Smooth muscle cell (in vitro differentiated cells): ENCODE measurements at regions not wholly inside any gene's neighbourhood (a gene's known extent, or its start where the extent isn't known, plus 50 kb on each side); places are given as distances from the start of the nearest gene placed in this dataset.

ENCODE experiments used
- DNase-seq: peaks from one replicate; lab custom pipeline; 2025; ENCODE audit not compliant: unreplicated experiment; lab: John Stamatoyannopoulos, UW
- H2AFZ ChIP-seq: fragments of 200-600 bp; sonication (generic); 2 replicates; pipeline ENCODE4 v1.6.0; 2016; ENCODE audit warnings: antibody characterized with exemption, low read depth, mild to moderate bottlenecking
- H3F3A ChIP-seq: fragments of 200-600 bp; sonication (generic); 2 replicates; pipeline ENCODE4 v1.6.0; 2017; ENCODE audit warnings: antibody characterized with exemption, low read depth
- H3K27ac ChIP-seq: fragments of 200-600 bp; sonication (generic); 2 replicates; pipeline ENCODE4 v1.5.1; 2016; ENCODE audit warnings: low read depth, mild to moderate bottlenecking
- H3K27me3 ChIP-seq: fragments of 200-600 bp; sonication (generic); 2 replicates; pipeline ENCODE4 v1.6.1; 2016; ENCODE audit warnings: low read depth, mild to moderate bottlenecking
- H3K36me3 ChIP-seq: fragments of 200-600 bp; sonication (generic); 2 replicates; pipeline ENCODE4 v1.5.1; 2016; ENCODE audit warnings: low read depth
- H3K4me1 ChIP-seq: fragments of 200-600 bp; sonication (generic); 2 replicates; pipeline ENCODE4 v1.5.1; 2016; ENCODE audit warnings: low read depth
- H3K4me2 ChIP-seq: fragments of 200-600 bp; sonication (generic); 2 replicates; pipeline ENCODE4 v1.6.0; 2016; ENCODE audit warnings: mild to moderate bottlenecking
- H3K4me3 ChIP-seq: fragments of 200-600 bp; sonication (generic); 2 replicates; pipeline ENCODE4 v1.5.1; 2016; ENCODE audit warnings: mild to moderate bottlenecking
- H3K79me2 ChIP-seq: fragments of 200-600 bp; sonication (generic); 2 replicates; pipeline ENCODE4 v1.6.0; 2016; ENCODE audit warnings: low read depth, mild to moderate bottlenecking
- H3K9ac ChIP-seq: fragments of 200-600 bp; sonication (generic); 2 replicates; pipeline ENCODE4 v1.6.0; 2016; ENCODE audit warnings: low read depth
- H3K9me3 ChIP-seq: fragments of 200-600 bp; sonication (generic); replicated peaks from 2 replicates; pipeline ENCODE4 v1.5.1; 2016; ENCODE audit warnings: low read depth
- H4K20me1 ChIP-seq: fragments of 200-600 bp; sonication (generic); 2 replicates; pipeline ENCODE4 v1.6.0; 2016; ENCODE audit warnings: low read depth
- WGBS: methylation state at CpG from one replicate; pipeline ENCODE4 v1.1.7; 2016; ENCODE audit warnings: low lambda C conversion rate; 5-methylcytosine and 5-hydroxymethylcytosine counted together
- TF ChIP-seq, protein P1 (sequence below): fragments of 200-600 bp; sonication (generic); IDR thresholded peaks from 2 replicates; pipeline ENCODE4 v1.5.1; 2017; ENCODE audit warnings: borderline replicate concordance, mild to moderate bottlenecking, antibody characterized with exemption; ENCODE audit not compliant: insufficient read depth, poor library complexity, severe bottlenecking

DNA sequence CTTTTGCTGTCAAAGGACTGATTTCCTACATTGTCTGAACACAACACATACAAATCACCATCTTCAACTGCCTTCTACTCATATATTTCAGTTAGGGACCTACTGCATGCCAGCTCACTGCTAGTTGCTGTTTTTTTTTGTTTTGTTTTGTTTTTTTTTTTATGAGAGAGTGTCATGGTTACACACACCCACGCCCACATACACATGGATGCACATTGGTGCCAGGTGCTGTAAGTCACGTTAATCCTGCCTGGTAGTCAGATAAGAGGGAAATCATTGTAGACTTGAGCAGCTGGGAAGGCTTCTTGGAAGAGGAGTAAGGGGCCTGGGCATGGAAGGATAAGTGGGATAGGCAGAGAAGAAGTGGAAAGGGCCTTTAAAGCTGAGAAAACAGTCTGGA lies 209.9 kb downstream of the TDRD15 start:
- TF ChIP-seq, protein P1, sequence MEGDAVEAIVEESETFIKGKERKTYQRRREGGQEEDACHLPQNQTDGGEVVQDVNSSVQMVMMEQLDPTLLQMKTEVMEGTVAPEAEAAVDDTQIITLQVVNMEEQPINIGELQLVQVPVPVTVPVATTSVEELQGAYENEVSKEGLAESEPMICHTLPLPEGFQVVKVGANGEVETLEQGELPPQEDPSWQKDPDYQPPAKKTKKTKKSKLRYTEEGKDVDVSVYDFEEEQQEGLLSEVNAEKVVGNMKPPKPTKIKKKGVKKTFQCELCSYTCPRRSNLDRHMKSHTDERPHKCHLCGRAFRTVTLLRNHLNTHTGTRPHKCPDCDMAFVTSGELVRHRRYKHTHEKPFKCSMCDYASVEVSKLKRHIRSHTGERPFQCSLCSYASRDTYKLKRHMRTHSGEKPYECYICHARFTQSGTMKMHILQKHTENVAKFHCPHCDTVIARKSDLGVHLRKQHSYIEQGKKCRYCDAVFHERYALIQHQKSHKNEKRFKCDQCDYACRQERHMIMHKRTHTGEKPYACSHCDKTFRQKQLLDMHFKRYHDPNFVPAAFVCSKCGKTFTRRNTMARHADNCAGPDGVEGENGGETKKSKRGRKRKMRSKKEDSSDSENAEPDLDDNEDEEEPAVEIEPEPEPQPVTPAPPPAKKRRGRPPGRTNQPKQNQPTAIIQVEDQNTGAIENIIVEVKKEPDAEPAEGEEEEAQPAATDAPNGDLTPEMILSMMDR, result no peak
- no peak overlapping the region for H3K4me3 ChIP-seq
- H3F3A ChIP-seq, result no peaks in the 10 kb centered on the region
- no peak for DNase-seq
- H3K9me3 ChIP-seq, result no peaks in the 10 kb centered on the region
- H3K36me3 ChIP-seq, result no peaks in the 10 kb centered on the region
- no peak overlapping the region for H2AFZ ChIP-seq
- H3K4me1 ChIP-seq, result no peaks in the 10 kb centered on the region
- H3K9ac ChIP-seq, result no peak overlapping the region
- H3K27ac ChIP-seq, result no peak overlapping the region
- H3K79me2 ChIP-seq, result no peaks in the 10 kb centered on the region
- no peaks in the 10 kb centered on the region for H3K27me3 ChIP-seq
- H4K20me1 ChIP-seq, result no peaks in the 10 kb centered on the region
- H3K4me2 ChIP-seq, result no peak overlapping the region
- WGBS, result 86% methylated on average over 2 of the region's 2 CpGs

DNA sequence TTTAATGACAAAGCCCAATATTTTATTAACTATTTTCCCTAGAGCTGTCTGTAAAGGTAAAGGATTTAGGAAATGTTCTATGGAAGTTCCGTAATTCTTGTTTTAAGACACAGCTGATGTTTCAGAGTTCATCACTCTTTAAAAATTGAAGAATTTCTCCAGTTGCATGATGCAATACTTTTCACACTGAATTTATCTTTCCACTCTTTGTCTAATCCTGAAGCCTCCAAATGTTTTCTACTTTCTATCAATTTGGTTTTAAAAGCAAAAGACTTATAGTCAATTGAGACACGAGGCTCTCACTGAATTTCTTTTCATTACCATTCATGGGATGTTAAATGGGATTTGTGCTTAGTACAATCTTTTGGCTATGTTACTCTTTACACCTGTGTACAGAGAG lies 223.2 kb downstream of the TDRD15 start:
- DNase-seq, result no peak
- Histone ChIP-seq H3F3A (no peaks in the 10 kb centered on the region), H3K36me3 (no peaks in the 10 kb centered on the region), H3K4me1 (no peaks in the 10 kb centered on the region), H3K9ac (no peak overlapping the region), H3K27ac (no peak overlapping the region), H3K27me3 (no peaks in the 10 kb centered on the region), H3K79me2 (no peaks in the 10 kb centered on the region), H4K20me1 (no peaks in the 10 kb centered on the region), H3K4me2 (no peak overlapping the region), H2AFZ (no peak overlapping the region), H3K9me3 (no peaks in the 10 kb centered on the region), H3K4me3 (no peak overlapping the region)
- TF ChIP-seq, protein P1, result no peak
- WGBS, result 94% methylated on average over 2 of the region's 2 CpGs

DNA sequence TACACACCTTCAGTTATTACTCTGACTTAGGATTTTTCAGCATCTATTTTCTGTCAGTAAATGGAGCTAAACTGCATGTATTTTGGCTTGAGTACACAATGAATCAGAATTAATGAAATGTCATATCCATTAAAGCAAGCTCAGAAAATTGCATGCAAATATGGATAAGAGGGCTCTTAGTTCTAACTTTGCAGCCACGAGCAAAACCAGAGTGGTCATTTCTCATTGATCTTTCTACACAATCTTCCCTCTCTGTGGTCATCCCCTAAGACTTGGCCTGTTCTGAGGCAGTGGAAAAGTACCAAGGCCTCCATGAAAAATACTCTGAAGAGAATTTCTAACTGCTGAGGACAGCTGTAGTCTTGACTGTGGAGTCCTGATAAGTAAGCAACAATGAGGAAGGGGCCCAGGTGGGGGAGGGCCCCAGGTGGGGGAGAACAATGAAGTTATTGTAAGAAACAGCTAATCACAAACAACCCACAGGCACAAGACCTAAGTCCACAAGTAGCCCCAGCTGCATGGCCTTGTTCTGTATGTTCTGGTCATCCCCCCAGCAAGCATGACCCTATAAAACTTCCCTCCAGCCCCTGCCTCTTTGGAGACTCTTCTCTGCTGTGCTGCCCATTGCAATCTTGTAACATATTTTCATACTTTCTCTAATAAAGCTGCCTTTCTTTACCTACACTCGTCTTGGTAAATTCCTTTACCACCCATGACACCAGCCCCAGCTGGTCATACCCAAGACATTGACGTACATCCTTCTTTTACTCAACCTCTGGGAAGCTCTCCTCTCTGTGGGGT lies 230.3 kb downstream of the TDRD15 start:
- no peaks in the 10 kb centered on the region for H3K9me3 ChIP-seq
- no peak overlapping the region for H3K4me3 ChIP-seq
- H2AFZ ChIP-seq, result no peak overlapping the region
- no peaks in the 10 kb centered on the region for H3K36me3 ChIP-seq
- TF ChIP-seq, protein P1, result no peak
- no peak for DNase-seq
- no peaks in the 10 kb centered on the region for H4K20me1 ChIP-seq
- no peaks in the 10 kb centered on the region for H3F3A ChIP-seq
- no peak overlapping the region for H3K4me2 ChIP-seq
- H3K9ac ChIP-seq, result no peak overlapping the region
- no peaks in the 10 kb centered on the region for H3K4me1 ChIP-seq
- H3K79me2 ChIP-seq, result no peaks in the 10 kb centered on the region
- no peaks in the 10 kb centered on the region for H3K27me3 ChIP-seq
- no peak overlapping the region for H3K27ac ChIP-seq
- 90% methylated on average over 3 of the region's 3 CpGs for WGBS

DNA sequence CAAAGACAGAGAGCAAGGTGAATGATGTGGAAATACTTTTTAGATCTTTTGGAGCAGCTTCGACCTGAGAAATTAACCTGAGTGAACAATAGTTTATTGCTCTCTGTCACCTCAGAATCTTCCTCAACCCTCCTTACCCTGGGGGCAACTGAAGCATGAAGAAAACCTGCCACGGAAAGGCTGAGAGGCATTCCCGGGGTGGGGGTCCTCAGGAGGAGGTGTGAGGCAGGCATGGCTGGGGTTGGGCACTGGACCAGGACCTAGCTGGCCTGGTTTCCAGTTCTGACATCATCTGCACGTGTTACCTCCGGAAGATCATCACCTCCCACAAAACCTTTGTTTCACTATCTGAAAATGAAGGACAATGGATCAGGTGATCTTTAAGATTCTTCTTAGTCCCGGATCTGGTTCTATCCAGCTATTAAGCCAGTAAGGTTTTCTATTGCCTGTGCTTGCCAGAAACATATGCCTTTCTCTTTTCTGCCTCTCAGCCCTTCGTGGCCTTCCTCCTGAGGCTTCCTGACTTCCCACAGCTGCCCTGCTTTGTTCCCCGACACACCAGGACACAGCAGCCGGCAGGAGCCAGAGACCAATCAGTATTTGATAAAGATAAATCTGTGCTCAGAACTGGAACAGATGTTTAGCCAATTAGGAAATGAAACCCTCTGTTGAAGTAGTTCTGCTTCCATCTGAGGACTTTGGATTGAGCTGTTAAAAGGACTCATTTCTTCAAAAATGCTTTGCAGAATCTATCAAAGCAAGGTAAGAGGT lies 232.5 kb downstream of the TDRD15 start:
- Histone ChIP-seq H3K9me3 (no peaks in the 10 kb centered on the region), H2AFZ (no peak overlapping the region), H3K79me2 (no peaks in the 10 kb centered on the region), H3K27me3 (no peaks in the 10 kb centered on the region), H3F3A (no peaks in the 10 kb centered on the region), H3K9ac (no peak overlapping the region), H3K36me3 (no peaks in the 10 kb centered on the region), H3K27ac (no peak overlapping the region), H3K4me3 (no peak overlapping the region), H3K4me2 (no peak overlapping the region), H3K4me1 (no peaks in the 10 kb centered on the region), H4K20me1 (no peaks in the 10 kb centered on the region)
- DNase-seq, result no peak
- TF ChIP-seq, protein P1, result no peak
- WGBS, result 64% methylated on average over 9 of the region's 9 CpGs
